GM18507 (cell line): ENCODE measurements at regions not wholly inside any gene's neighbourhood (a gene's known extent, or its start where the extent isn't known, plus 50 kb on each side); places are given as distances from the start of the nearest gene placed in this dataset.
"Not testable (repeated sequence)": the region's sequence is repeated elsewhere in the genome, so short reads cannot be mapped to it uniquely, and the experiment has no call there.

Source experiments
- DNase-seq: peaks from one replicate; pipeline ENCODE4 v3.0.0; 2011; ENCODE audit warnings: low read depth; ENCODE audit not compliant: insufficient read length; ENCODE audit errors: extremely low spot score
- FAIRE-seq: peaks from 2 replicates; lab custom pipeline; 2011; peaks lifted over from hg19 to GRCh38; lab: Jason Lieb, UNC

DNA sequence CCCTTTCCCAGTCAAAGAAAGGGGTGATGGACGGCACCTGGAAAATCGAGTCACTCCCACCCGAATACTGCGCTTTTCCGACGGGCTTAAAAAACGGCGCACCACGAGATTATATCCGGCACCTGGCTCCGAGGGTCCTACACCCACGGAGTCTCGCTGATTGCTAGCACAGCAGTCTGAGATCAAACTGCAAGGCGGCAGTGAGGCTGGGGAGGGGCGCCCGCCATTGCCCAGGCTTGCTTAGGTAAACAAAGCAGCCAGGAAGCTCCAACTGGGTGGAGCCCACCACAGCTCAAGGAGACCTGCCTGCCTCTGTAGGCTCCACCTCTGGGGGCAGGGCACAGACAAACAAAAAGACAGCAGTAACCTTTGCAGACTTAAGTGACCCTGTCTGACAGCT, 317.7 kb upstream of the GJE1 start:
- not testable (repeated sequence) for FAIRE-seq, DNase-seq

DNA sequence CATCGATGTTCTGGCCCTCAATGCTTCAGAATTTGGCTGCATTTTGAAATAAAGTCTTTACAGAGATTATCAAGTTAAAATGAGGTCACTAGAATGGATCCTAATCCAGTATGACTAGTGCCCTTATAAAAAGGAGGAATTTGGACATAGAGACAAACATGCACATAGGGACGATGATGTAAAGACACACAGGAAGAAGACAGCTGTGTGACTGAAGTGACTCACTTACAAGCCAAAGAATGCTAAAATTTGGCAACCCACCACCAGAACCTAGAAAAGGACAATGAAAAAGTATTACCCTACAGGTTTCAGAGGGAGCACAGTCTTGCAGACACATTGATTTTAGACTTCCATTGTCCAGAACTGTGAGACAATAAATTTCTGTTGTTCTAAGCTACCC, 322.8 kb upstream of the GJE1 start:
- DNase-seq (no peak), FAIRE-seq (no peak)

DNA sequence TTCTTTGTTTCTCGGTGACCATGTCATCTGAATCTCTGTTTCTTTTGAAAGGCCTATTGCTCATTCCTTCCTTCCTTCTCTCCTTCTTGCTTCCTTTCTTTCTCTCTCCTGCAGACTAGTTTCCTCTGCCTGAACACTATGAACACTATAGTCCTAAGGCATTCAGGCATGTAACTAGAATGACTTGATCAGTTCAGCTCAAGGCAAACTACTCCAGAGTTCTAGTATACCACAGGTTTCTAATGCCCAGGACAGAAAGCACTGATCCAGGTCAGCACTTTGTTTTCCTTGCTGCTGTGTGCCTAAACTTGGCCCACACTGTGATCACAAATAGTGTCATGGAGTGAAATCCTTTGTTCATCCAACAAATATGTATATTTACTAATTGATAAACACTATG, 324.1 kb upstream of the GJE1 start:
- FAIRE-seq (no peak), DNase-seq (no peak)

DNA sequence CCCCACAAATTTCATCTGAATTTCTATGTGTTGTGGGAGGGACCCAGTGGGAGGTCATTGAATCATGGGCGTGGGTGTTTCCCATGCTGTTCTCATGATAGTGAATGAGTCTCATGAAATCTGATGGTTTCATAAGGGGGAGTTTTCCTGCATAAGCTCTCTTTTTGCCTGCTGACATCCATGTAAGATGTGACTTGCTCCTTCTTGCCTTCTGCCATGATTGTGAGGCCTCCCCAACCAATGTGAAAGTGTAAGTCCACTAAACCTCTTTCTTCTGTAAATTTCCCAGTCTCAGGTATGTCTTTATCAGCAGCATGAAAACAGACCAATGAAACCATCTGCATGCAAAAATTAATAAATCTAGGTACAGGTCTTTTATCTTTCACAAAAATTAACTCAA, 331.8 kb upstream of the GJE1 start:
- not testable (repeated sequence) for DNase-seq, FAIRE-seq

DNA sequence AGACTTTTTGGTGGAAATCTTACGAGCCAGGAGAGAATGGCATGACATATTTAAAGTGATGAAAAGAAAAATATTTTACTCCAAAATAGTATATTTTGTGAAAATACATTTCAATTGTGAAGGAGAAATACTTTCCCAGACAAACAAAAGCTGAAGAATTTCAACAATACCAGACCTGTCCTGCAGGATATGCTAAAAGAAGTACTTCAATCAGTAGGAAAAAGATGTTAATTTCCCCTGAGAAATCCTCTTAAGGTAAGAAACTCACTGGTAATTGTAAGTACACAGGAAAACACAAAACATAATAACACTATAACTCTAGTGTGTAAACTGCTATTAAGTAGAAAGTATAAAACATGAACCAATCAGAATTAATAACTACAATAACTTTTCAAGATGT, 341.8 kb upstream of the GJE1 start:
- FAIRE-seq, result no peak
- DNase-seq, result no peak

DNA sequence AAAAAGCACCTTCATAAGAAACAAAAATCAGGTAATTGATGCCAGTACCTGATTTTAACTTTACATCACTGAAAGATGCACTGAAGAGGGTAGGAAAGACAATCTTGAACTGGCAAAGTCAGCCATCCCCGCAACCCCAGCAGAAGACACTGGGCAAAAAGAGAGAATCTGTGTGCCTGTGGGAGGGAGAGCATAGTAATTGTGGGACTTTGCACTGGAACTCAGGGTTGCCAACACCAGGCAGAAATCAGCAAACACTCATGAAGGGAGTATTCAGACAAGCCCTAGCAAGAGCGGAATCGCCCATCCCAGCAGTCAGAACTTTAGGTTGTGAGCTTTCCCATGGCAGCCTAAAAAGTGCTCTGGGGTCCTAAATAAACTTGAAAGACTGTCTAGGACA, 344.6 kb upstream of the GJE1 start:
- DNase-seq, result no peak
- FAIRE-seq, result no peak

DNA sequence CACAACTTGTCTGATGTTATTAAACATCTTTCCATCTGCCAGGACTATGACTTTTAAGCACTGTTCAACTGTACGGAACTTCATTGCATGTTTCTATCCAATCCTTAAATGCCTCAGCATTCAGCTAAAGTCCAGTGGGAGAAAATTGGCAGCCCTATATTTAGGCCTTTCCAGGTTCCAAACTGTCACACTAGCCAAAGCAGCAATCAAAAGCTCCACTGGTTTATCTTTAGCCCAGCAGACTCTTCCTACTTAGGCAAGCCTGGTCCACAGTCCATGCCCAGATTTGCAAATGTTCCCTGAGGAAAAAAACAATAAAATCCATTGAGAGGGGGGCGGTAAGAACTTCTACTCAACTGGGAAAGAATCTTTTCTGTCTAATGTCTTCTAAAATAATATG, 349.1 kb upstream of the GJE1 start:
- FAIRE-seq (no peak), DNase-seq (no peak)

DNA sequence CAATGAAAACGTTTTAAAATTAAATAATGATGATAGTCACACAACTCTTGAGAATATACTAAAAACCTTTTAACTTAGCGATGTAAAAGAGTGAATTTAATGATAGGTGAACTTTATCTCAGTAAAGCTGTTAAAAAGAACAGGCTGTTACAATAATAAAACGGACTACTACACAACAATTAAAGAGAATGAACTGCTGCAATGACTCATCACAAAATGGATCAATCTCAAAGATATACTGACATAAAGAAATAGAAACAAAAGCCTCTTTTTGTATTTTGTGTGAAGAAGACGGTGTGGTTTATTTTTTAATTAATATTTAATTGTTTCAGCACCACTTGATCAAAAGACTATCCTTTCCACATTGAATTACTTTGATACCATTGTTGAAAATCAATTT, 352.4 kb upstream of the GJE1 start:
- DNase-seq (no peak), FAIRE-seq (no peak)

DNA sequence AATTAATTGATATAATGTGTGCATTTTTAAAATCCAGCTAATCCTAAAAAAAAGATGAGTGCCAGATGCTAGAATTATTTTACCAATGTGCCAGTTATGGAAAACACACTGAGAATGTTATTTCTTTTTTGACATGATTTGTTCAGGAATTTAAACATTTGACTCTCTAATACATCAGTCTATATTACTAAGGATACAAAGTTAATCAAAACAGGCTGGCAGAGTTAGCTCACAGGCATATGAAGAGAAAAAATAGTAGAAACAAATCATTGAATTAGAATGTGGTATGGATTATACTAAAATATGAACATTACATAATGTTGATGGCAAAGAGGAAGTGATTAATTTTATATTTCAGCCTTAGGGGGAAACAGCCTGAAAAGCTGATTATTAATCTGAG, 368.3 kb upstream of the GJE1 start:
- DNase-seq (no peak), FAIRE-seq (no peak)

DNA sequence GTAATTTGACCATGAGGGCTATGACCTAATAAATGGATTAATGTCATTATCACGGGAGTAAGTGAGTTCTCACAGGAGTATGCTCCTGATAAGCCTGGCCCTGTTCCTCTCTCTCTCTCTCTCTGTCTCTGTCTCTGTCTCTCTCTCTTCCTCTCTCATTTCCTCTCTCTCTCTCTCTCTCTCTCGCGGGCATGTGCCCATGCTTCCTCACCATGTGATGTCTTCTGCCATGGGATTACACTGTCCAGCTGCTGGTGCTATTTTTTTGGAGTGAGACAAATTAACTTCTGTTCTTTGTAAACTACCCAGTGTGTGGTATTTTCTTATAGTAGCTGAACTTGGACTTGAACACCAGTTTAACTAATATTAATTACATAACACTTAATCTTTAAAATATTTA, 374.3 kb upstream of the GJE1 start:
- no peak for FAIRE-seq
- no peak for DNase-seq

DNA sequence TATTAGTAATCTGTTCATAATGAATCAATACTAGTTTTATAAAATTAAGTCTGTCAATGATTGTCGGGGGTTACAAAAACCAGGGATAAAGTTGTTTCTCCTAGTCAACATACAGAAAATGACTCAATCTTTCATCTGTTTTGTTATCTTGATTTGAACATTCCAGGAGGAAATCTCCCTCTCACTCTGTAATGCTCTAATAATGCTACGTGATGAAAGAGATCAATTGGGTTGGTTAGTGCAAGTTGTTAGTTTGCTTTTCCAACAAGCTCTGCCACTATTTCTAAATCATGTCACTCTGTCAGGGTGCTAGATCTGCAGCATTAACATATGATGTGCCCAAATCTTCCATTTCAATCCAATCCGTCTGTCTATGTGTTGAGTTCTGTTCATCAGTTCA, 379.5 kb upstream of the GJE1 start:
- no peak for DNase-seq
- FAIRE-seq, result no peak

DNA sequence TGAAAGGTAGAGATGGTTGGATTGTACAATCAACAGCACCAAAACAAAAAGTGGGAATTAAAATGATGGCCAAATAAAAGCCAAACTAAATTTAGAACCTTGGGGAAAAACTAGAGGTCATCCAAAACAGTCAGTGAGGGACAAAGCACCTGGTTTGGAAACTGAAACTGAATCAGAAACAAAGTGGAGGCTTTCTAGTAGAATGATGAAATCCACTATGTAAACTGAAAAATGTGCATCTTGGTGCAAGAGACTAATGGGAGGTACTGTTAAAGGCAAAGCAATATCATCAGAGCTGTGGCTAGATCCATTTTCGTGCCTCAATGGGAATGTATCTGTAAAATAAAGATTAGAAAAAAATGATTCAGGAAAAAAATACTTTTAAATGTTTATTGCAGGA, 380.0 kb upstream of the GJE1 start:
- FAIRE-seq (no peak), DNase-seq (no peak)

DNA sequence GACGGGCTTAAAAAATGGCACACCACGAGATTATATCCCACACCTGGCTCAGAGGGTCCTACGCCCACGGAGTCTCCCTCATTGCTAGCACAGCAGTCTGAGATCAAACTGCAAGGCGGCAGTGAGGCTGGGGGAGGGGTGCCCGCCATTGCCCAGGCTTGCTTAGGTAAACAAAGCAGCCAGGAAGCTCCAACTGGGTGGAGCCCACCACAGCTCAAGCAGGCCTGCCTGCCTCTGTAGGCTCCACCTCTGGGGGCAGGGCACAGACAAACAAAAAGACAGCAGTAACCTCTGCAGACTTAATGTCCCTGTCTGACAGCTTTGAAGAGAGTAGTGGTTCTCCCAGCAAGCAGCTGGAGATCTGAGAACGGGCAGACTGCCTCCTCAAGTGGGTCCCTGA, 386.4 kb upstream of the GJE1 start:
- not testable (repeated sequence) for DNase-seq, FAIRE-seq

DNA sequence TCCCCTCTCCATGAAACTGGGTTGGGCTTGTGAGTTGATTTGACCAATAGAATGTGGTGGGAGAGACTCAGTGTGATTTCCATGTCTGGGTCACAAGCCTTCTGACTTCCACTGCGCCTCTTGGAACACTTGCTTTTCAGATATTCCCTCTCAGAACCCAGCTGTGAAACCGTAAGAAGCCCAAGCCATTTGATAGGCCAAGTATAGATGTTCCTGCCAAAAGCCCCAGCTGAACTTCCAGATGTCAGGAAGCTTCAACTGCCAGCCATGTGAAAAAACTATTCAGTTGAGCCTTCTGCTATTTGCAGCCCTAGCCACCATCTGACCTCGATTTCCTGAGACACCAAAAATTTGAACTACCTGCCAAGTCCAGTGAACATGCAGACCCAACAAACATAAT, 387.8 kb upstream of the GJE1 start:
- FAIRE-seq, result no peak
- no peak for DNase-seq

DNA sequence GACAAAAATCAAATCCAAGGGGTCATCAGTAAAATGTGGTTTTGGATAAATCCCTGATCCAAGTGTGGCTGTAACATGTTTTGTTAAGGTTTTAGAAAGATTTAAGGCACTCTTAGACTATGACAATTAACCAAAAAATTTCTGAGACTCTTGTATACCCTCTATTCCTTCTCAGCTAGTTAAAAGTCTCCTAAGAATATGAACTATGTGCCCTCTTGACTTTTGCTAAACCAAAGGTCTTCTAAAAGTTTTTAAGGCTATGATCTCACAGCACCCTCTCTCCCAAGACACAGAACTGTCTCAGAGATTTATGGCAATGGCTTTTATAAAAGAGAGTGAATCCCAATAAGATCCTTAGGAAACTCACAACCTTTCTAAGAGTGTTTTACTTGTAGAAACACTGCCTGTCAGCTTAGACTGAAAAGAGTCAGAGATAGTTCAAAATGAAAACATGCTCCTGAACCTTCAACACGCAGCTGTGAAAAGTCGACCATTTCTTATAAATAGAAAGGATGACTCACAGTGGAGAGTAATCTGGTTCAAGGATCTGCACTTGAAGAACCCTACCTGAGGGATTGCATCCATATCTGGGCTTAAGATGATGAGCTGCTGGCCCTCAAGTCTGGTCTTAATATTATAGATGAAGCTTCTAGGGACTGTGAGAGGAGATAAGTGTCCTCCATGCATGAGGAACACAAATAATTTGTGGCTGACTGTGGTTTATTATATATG, 388.4 kb upstream of the GJE1 start:
- FAIRE-seq (no peak), DNase-seq (no peak)

DNA sequence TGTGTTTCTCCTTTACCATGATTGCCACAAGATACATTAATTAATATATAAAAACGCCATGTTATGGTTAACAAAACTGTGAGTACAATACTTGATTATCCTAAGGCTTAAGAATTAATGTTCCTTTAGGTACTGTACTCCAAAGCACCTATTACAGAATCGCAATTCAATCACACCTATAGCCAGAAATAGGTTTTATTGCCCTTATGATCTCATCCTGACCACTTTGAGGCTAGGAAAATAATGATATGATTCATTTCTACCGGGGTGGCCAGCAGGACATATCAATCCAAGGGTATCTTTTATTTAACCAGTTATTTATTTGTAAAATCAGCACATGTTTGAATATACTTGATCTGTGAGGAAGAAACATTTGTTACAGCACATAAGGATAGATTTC, 396.6 kb upstream of the GJE1 start:
- FAIRE-seq, result no peak
- no peak for DNase-seq

DNA sequence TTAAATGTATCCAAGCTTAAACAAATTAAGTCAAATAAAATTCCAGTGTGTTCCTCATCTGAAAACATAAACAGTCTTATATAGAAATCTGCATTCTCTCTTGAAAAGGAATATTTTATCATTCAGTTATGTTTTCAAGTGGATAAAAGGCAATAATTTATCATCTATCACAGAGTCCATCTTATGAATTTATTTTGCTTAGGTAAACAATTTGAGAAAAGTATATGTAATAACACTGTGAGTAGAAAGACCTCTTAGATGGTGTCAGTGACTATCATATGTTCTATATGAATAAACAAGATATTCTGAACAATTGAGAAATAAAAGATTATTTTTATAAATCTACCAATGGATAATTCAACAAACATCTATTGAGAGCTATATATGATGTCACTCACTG, 397.6 kb upstream of the GJE1 start:
- DNase-seq, result no peak
- FAIRE-seq, result no peak

DNA sequence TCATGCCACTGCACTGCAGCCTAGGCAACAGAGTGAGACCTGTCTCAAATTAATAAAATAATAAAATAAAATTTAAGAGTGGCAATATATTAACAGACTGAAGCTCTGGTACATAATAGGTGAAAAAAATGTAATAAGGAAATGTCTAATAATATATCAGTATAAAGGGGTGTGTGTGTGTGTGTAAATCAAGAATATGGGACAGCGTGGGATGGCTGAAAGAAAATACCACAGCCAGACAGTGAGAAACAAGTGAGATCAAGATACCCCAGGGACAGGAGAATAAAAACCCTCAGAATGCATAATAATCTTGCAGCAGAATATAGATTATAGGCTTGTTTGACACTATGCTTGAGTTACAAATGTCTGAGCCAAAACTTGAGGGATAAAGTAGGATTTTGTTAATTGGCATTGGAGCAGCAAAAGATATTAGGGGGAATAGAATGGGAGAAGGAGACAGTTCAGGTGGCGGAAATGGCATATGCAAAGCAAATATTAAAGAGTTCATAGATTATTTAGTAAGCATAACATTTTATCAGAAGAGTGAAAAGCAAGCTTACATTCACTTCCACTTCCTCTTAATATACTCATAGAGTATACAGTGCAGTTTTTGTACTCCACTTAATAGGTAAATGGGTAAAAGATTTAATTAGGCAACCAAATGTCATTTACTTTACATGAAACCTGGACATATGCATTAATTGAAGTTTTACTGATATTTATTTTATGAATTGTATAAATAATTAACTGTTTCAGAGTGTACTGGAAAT, 398.5 kb upstream of the GJE1 start:
- no peak for FAIRE-seq
- DNase-seq, result no peak

DNA sequence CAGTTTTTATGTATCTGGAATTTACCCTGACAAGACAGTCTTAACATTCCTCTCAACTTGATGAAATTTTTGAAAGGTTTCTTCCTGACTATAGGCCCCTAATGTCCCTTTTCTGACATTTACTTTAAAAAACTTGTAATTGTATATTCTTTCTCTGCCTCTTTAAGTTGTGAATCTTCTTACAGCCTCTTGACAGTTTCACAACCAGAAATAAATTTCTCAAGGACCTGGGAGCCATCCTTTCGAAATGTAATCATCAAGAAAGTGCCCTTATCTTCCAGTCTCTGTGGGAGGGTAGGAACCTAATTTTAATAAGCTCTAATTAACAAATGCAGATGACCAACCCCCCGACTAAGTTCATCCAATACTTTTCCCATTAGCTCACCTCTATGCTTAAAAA, 403.6 kb upstream of the GJE1 start:
- FAIRE-seq, result no peak
- DNase-seq, result no peak

DNA sequence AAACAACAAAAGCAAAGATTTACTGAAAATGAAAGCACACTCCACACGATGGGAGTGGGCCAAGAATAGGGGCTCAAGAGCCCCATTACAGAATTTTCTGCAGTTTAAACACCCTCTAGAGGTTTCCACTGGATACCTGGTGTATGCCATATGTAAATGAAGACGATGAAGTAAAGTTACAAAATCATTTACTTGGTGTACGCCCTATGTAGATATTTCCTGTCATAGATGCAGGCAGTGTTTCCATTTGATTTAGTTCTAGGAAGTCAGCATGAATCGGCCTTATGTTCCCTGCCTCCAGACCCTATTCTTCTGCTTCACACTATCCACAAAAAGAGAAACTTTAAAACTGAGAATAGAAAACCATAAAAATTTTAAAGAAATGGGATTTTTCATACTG, 404.4 kb upstream of the GJE1 start:
- FAIRE-seq (no peak), DNase-seq (no peak)

DNA sequence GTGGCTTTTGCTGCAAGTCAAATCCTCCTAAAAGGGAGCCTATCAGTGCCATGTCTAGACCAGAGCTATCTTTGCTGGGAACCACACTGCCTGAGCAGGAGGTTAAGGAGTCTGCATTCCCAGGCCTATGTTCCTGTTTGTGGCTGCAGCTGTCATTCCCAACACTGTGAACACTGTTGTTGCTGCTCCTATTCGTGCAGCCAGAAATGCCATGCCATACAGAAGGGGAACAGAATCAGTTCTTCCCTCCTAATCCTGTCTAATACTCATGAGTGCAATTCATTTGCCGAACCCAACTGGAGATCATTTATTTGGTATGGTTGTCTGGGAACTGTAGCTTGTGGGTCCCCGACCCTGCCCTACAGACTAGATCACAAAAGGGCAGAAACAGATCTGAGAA, 406.5 kb upstream of the GJE1 start:
- no peak for DNase-seq
- FAIRE-seq, result no peak
